ENCODE measurements at regions not wholly inside any gene's neighbourhood (a gene's known extent, or its start where the extent isn't known, plus 50 kb on each side); places are given as distances from the start of the nearest gene placed in this dataset.
"Not testable (repeated sequence)": the region's sequence is repeated elsewhere in the genome, so short reads cannot be mapped to it uniquely, and the experiment has no call there.

DNA sequence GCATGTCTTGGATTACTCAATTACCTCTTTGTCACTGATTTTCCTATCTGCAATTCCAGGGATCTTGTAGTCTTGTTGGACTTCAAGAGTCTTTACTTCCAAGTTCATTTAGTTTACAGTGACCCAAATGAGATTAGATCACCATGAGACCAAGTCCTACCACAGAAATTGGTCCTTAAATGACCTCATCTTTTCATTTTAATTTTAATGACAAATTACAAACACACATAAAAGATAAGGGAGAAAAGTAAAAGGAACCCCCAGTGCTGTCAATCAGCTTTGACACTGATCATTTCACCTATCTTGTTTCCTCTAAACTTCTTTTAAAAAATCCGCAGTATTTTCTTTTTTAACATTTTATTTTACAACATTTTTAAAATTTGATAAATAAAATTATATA lies 54.9 kb upstream of the FYN start:
- Histone ChIP-seq H3K4me3 (ENCODE audit: insufficient read depth, low read length, poor library complexity, severe bottlenecking) (no peak overlapping the region), H2AFZ (ENCODE audit: low read depth, low read length, severe bottlenecking) (no peak overlapping the region), H3K36me3 (ENCODE audit: low read length) (no peaks in the 10 kb centered on the region), H3K79me2 (ENCODE audit: insufficient read depth, low read length) (no peaks in the 10 kb centered on the region), H3K9me2 (replicated peaks; ENCODE audit: insufficient read depth, low read length) (no peaks in the 10 kb centered on the region), H4K20me1 (ENCODE audit: low read depth, low read length) (no peaks in the 10 kb centered on the region), H3K9ac (ENCODE audit: low read length) (no peak overlapping the region), H3K27ac (ENCODE audit: low read depth, low read length) (no peak overlapping the region), H3K27me3 (ENCODE audit: low read length) (no peaks in the 10 kb centered on the region), H3K9me3 (ENCODE audit: insufficient read depth, low read length) (no peaks in the 10 kb centered on the region), H3F3A (ENCODE audit: insufficient read depth) (no peaks in the 10 kb centered on the region), H3K4me2 (ENCODE audit: low read depth, low read length, poor library complexity, severe bottlenecking) (no peak overlapping the region)
- TF ChIP-seq, protein P1, sequence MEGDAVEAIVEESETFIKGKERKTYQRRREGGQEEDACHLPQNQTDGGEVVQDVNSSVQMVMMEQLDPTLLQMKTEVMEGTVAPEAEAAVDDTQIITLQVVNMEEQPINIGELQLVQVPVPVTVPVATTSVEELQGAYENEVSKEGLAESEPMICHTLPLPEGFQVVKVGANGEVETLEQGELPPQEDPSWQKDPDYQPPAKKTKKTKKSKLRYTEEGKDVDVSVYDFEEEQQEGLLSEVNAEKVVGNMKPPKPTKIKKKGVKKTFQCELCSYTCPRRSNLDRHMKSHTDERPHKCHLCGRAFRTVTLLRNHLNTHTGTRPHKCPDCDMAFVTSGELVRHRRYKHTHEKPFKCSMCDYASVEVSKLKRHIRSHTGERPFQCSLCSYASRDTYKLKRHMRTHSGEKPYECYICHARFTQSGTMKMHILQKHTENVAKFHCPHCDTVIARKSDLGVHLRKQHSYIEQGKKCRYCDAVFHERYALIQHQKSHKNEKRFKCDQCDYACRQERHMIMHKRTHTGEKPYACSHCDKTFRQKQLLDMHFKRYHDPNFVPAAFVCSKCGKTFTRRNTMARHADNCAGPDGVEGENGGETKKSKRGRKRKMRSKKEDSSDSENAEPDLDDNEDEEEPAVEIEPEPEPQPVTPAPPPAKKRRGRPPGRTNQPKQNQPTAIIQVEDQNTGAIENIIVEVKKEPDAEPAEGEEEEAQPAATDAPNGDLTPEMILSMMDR (IDR thresholded peaks at IDR 0.05; ENCODE audit: insufficient read depth, low read length, poor library complexity, severe bottlenecking): no peak
- TF ChIP-seq EZH2phosphoT487 (conservative IDR thresholded peaks at IDR 0.05; ENCODE audit: low read length): no peak

DNA sequence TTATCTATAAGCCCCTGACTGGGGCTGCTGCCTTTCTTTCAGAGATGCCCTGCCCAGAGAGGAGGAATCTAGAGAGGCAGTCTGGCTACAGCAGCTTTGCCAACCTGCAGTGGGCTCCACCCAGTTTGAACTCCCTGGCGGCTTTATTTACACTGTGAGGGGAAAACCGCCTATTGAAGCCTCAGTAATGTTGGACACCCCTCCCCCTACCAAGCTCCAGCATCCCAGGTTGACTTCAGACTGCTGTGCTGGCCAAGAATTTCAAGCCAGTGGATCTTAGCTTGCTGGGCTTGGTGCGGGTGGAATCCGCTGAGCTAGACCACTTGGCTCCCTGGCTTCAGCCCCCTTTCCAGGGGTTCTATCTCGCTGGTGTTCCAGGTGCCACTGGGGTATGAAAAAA lies 61.4 kb upstream of the FYN start:
- not testable (repeated sequence) for H3K27ac ChIP-seq (ENCODE audit: low read depth, low read length); H3K27me3 ChIP-seq (ENCODE audit: low read length); H3K9me3 ChIP-seq (ENCODE audit: insufficient read depth, low read length); H3K9ac ChIP-seq (ENCODE audit: low read length); H4K20me1 ChIP-seq (ENCODE audit: low read depth, low read length); H2AFZ ChIP-seq (ENCODE audit: low read depth, low read length, severe bottlenecking); H3K9me2 ChIP-seq (replicated peaks; ENCODE audit: insufficient read depth, low read length); H3K4me3 ChIP-seq (ENCODE audit: insufficient read depth, low read length, poor library complexity, severe bottlenecking); H3K4me2 ChIP-seq (ENCODE audit: low read depth, low read length, poor library complexity, severe bottlenecking); H3F3A ChIP-seq (ENCODE audit: insufficient read depth); H3K36me3 ChIP-seq (ENCODE audit: low read length); H3K79me2 ChIP-seq (ENCODE audit: insufficient read depth, low read length)

DNA sequence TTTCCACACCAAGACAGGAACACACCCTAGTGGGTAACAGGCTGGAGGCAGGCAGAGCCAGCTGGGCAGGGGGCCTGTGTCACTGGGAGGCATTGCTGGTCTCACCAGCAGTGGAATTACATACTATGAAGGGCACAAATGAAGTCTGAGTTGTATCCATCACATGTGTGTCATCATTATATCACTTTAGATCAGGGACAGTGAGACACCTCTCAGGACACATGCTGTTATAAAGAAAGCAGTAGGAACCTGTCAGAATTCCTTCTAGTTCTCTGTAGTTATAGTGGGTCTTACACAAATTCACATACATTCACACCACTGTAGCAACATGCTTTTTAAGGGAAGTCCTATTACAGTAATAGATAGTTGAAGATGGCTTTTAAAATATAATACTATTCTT lies 63.5 kb upstream of the FYN start:
- no peak overlapping the region for H3K4me3 ChIP-seq (ENCODE audit: insufficient read depth, low read length, poor library complexity, severe bottlenecking)

GRCh38 chr6:111938710-111939109 lies 65.5 kb upstream of the FYN start:
- Histone ChIP-seq H3K9me2 (replicated peaks; ENCODE audit: insufficient read depth, low read length) (no peaks in the 10 kb centered on the region), H3F3A (ENCODE audit: insufficient read depth) (no peaks in the 10 kb centered on the region), H3K9ac (ENCODE audit: low read length) (no peak overlapping the region), H4K20me1 (ENCODE audit: low read depth, low read length) (no peaks in the 10 kb centered on the region), H3K27me3 (ENCODE audit: low read length) (no peaks in the 10 kb centered on the region), H3K27ac (ENCODE audit: low read depth, low read length) (no peak overlapping the region), H3K4me2 (ENCODE audit: low read depth, low read length, poor library complexity, severe bottlenecking) (no peak overlapping the region), H3K79me2 (ENCODE audit: insufficient read depth, low read length) (no peaks in the 10 kb centered on the region), H3K4me3 (ENCODE audit: insufficient read depth, low read length, poor library complexity, severe bottlenecking) (no peak overlapping the region), H2AFZ (ENCODE audit: low read depth, low read length, severe bottlenecking) (no peak overlapping the region), H3K36me3 (ENCODE audit: low read length) (no peaks in the 10 kb centered on the region), H3K9me3 (ENCODE audit: insufficient read depth, low read length) (no peaks in the 10 kb centered on the region)
- TF ChIP-seq, protein P1 (IDR thresholded peaks at IDR 0.05; ENCODE audit: insufficient read depth, low read length, poor library complexity, severe bottlenecking): no peak
- TF ChIP-seq EZH2phosphoT487 (conservative IDR thresholded peaks at IDR 0.05; ENCODE audit: low read length): no peak

More for the DNA sequence above, 63.5 kb upstream of the FYN start:
- Histone ChIP-seq H3F3A (ENCODE audit: insufficient read depth) (no peaks in the 10 kb centered on the region), H3K27ac (ENCODE audit: low read depth, low read length) (no peak overlapping the region), H3K79me2 (ENCODE audit: insufficient read depth, low read length) (no peaks in the 10 kb centered on the region), H3K4me2 (ENCODE audit: low read depth, low read length, poor library complexity, severe bottlenecking) (no peak overlapping the region), H3K27me3 (ENCODE audit: low read length) (no peaks in the 10 kb centered on the region), H3K9me3 (ENCODE audit: insufficient read depth, low read length) (no peaks in the 10 kb centered on the region), H3K9ac (ENCODE audit: low read length) (no peak overlapping the region), H3K36me3 (ENCODE audit: low read length) (no peaks in the 10 kb centered on the region), H2AFZ (ENCODE audit: low read depth, low read length, severe bottlenecking) (no peak overlapping the region), H4K20me1 (ENCODE audit: low read depth, low read length) (no peaks in the 10 kb centered on the region), H3K9me2 (replicated peaks; ENCODE audit: insufficient read depth, low read length) (no peaks in the 10 kb centered on the region)
- TF ChIP-seq, protein P1 (IDR thresholded peaks at IDR 0.05; ENCODE audit: insufficient read depth, low read length, poor library complexity, severe bottlenecking): no peak
- TF ChIP-seq EZH2phosphoT487 (conservative IDR thresholded peaks at IDR 0.05; ENCODE audit: low read length): no peak

All from SU-DHL-6 (cell line).